Suppressor macrophage (primary cell): ENCODE measurements at regions not wholly inside any gene's neighbourhood (a gene's known extent, or its start where the extent isn't known, plus 50 kb on each side); places are given as distances from the start of the nearest gene placed in this dataset.
A peak's percentile ranks its signal among the peaks of the same experiment; 100 is the strongest.

Source experiments
- DNase-seq, 4 experiments: peaks; one replicate each; pipeline ENCODE4 v3.0.0-alpha.2; 2020 to 2022

DNA sequence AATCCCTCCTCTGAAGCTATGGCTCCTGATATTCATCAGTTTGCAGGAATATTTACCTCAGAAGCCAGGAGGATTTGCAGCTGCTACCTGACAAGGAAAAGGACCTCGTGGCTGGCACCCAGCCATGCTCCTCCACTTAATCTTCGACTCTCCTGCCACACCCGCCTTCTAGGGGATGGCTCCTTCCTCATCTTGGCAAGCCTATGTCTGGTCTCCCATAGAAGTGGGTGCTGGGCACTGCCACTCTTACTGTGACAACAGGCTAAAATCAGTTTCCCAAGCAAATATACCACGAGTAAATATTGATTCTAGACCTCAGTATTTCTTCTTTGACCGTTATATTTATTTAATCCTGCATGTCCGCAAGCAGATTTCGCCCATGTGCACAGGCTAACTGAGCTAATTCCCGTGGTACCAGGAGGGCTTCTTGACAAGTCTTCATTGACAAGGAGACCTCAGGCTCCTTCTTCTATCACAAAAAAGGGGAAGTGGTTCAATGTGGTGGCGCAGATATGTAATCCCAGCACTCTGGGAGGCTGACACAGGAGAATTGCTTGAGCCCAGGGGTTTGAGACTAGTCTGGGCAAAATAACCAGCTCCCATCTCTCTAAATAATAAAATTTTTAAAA, 52.6 kb upstream of the DCTD start:
- DNase-seq: peak; percentile 26 to 56 (median 46)

- DNase-seq: no peak
Observed at GRCh38 chr4:182968917-182969650, 51.9 kb upstream of the DCTD start.

DNA sequence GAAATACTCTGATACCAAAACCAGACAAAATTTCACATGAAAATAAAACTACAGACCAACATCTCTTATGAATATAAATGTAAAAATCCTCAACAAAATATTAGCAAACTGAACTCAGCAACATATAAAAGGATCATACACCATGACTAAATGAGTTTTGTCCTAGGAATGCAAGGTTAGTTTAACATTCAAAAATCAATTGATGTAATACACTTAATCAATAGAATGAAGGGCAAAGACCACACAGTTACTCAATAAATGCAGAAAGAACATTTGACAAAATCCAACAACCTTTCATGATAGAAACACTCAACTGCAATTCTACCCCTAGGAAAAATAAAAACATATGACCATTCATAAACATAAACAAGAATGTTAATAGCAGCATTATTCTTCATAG, 50.2 kb upstream of the DCTD start:
- no peak for DNase-seq
